Tibial nerve (tissue), 4 donors: ENCODE measurements at regions not wholly inside any gene's neighbourhood (a gene's known extent, or its start where the extent isn't known, plus 50 kb on each side); places are given as distances from the start of the nearest gene placed in this dataset.

Experiments
- EP300 ChIP-seq, 2 donors: sonication (generic); formaldehyde crosslinking; IDR thresholded peaks; one replicate each; pipeline ENCODE4 v1.6.1; 2017; ENCODE audit warnings: antibody characterized with exemption in 2 of 2, mild to moderate bottlenecking in 1 of 2
- POLR2A ChIP-seq, 2 donors: fragments of 450-650 bp; IDR thresholded peaks; one replicate each; pipeline ENCODE4 v1.6.1; 2017; ENCODE audit warnings: antibody characterized with exemption in 2 of 2, mild to moderate bottlenecking in 2 of 2, moderate library complexity in 2 of 2
- TF ChIP-seq, protein P1 (sequence below), 5 experiments: fragments of 200-600 bp in 3 of 5; fragments of 450-650 bp in 2 of 5; sonication (generic) in 3 of 5; IDR thresholded peaks; one replicate each; pipeline ENCODE4 v1.5.1; 2016 to 2019; ENCODE audit warnings: antibody characterized with exemption in 5 of 5, mild to moderate bottlenecking in 3 of 5, moderate library complexity in 2 of 5

- TF ChIP-seq, protein P1, sequence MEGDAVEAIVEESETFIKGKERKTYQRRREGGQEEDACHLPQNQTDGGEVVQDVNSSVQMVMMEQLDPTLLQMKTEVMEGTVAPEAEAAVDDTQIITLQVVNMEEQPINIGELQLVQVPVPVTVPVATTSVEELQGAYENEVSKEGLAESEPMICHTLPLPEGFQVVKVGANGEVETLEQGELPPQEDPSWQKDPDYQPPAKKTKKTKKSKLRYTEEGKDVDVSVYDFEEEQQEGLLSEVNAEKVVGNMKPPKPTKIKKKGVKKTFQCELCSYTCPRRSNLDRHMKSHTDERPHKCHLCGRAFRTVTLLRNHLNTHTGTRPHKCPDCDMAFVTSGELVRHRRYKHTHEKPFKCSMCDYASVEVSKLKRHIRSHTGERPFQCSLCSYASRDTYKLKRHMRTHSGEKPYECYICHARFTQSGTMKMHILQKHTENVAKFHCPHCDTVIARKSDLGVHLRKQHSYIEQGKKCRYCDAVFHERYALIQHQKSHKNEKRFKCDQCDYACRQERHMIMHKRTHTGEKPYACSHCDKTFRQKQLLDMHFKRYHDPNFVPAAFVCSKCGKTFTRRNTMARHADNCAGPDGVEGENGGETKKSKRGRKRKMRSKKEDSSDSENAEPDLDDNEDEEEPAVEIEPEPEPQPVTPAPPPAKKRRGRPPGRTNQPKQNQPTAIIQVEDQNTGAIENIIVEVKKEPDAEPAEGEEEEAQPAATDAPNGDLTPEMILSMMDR (IDR thresholded peaks at IDR 0.05) = no peak
- TF ChIP-seq EP300 (IDR thresholded peaks at IDR 0.05) = no peak
- no peak for TF ChIP-seq POLR2A (IDR thresholded peaks at IDR 0.05)
These were observed 78.8 kb upstream of the TRABD2B start for GRCh38 chr1:48076017-48076416.
